ENCODE measurements at regions not wholly inside any gene's neighbourhood (a gene's known extent, or its start where the extent isn't known, plus 50 kb on each side); places are given as distances from the start of the nearest gene placed in this dataset.

GRCh38 chr7:113694149-113694548 is 224.7 kb downstream of the PPP1R3A start:
- TF ChIP-seq CTCF (IDR thresholded peaks at IDR 0.05) (no peak), POLR2A (IDR thresholded peaks at IDR 0.05) (no peak)

Data from esophagus squamous epithelium (tissue), 4 donors.